Neutrophil (primary cell): ENCODE measurements at regions not wholly inside any gene's neighbourhood (a gene's known extent, or its start where the extent isn't known, plus 50 kb on each side); places are given as distances from the start of the nearest gene placed in this dataset.
"Not testable (repeated sequence)": the region's sequence is repeated elsewhere in the genome, so short reads cannot be mapped to it uniquely, and the experiment has no call there.

Experiments
- H3K27ac ChIP-seq: fragments of 200-600 bp; sonication (generic); 2 replicates; pipeline ENCODE4 v1.5.1; 2016; ENCODE audit warnings: mild to moderate bottlenecking, moderate library complexity
- H3K27me3 ChIP-seq: fragments of 200-600 bp; sonication (generic); 2 replicates; pipeline ENCODE4 v1.6.0; 2016; ENCODE audit warnings: mild to moderate bottlenecking
- H3K36me3 ChIP-seq: fragments of 200-600 bp; sonication (generic); 2 replicates; pipeline ENCODE4 v1.5.1; 2017
- H3K4me1 ChIP-seq, 2 experiments: fragments of 200-600 bp in 1 of 2; sonication (generic) in 1 of 2; 1 replicate in 1 of 2; 2 replicates in 1 of 2; pipeline versions ENCODE4 v1.5.1 to v1.6.1; 2013 to 2016; ENCODE audit warnings: low read depth in 1 of 2, low read length in 1 of 2, mild to moderate bottlenecking in 1 of 2, moderate library complexity in 1 of 2; ENCODE audit not compliant: control insufficient read depth in 1 of 2, insufficient read depth in 1 of 2
- H3K4me3 ChIP-seq, 2 experiments: fragments of 200-600 bp in 1 of 2; sonication (generic) in 1 of 2; 1 replicate in 1 of 2; 2 replicates in 1 of 2; pipeline ENCODE4 v1.5.1; 2013 to 2016; ENCODE audit warnings: low read depth in 1 of 2, low read length in 1 of 2, mild to moderate bottlenecking in 1 of 2, moderate library complexity in 1 of 2
- H3K9me3 ChIP-seq: fragments of 200-600 bp; sonication (generic); 2 replicates; pipeline ENCODE4 v1.5.1; 2016
- CTCF ChIP-seq: fragments of 200-600 bp; sonication (generic); IDR thresholded peaks from 2 replicates; pipeline ENCODE4 v1.5.1; 2016; ENCODE audit warnings: antibody characterized with exemption

GRCh38 chr7:98760201-98760651, 109.6 kb downstream of the TMEM130 start:
- H3K4me1 ChIP-seq, result no peaks in the 10 kb centered on the region
- no peak overlapping the region for H3K27ac ChIP-seq
- TF ChIP-seq CTCF, result no peak
- peaks cover 5% of the 10 kb centered on the region for H3K27me3 ChIP-seq
- no peaks in the 10 kb centered on the region for H3K36me3 ChIP-seq
- no peak overlapping the region for H3K4me3 ChIP-seq
- H3K9me3 ChIP-seq, result no peaks in the 10 kb centered on the region

GRCh38 chr7:98761225-98761624, 108.6 kb downstream of the TMEM130 start:
- H3K36me3 ChIP-seq, result no peaks in the 10 kb centered on the region
- H3K27me3 ChIP-seq, result peaks cover 5% of the 10 kb centered on the region
- no peaks in the 10 kb centered on the region for H3K4me1 ChIP-seq
- no peaks in the 10 kb centered on the region for H3K9me3 ChIP-seq
- H3K4me3 ChIP-seq, result no peak overlapping the region
- no peak for TF ChIP-seq CTCF
- no peak overlapping the region for H3K27ac ChIP-seq

DNA sequence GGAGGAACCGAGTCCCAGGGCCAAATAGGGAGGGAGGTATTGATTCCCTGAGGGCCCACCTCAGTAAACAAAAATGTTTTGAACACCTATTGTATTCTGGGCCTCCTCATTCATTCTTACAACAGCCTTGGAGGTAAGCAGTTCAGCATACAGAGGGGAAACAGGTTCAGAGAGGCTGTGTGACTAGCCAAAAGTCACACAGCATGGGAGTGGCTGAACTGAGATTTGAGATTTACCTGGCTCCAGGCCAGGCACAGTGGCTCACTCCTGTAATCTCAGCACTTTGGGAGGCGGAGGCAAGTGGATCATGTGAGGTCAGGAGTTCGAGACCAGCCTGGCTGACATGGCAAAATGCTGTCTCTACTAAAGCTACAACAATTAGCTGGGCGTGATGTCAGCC, 107.2 kb downstream of the TMEM130 start:
- Histone ChIP-seq H3K4me3 (no peak overlapping the region), H3K27me3 (peaks cover 5% of the 10 kb centered on the region)
- no peak for TF ChIP-seq CTCF

DNA sequence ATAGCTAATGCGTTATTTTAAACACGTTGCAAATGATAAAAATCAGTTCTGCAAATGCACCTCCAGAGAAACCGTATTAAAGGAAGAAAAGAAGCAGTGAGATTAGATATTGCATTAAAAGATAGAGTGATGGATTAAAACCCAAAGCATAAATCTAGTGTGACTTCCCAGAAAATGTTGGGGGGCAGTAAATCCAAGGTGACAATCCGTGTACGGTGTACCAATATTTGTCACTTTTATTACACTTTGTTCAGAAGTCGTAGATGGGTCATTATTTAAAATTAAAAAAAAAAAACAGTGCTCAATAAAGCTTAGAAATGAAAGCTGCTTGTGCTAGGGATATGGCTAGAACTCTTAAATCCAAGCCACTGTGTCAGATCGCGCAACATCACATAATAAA, 106.4 kb downstream of the TMEM130 start:
- Histone ChIP-seq H3K4me3 (no peak overlapping the region), H3K9me3 (no peaks in the 10 kb centered on the region), H3K4me1 (no peaks in the 10 kb centered on the region), H3K27me3 (peaks cover 5% of the 10 kb centered on the region), H3K27ac (no peak overlapping the region), H3K36me3 (no peaks in the 10 kb centered on the region)
- TF ChIP-seq CTCF, result no peak

More for the DNA sequence above, 107.2 kb downstream of the TMEM130 start:
- H3K4me1 ChIP-seq, result no peaks in the 10 kb centered on the region
- no peaks in the 10 kb centered on the region for H3K36me3 ChIP-seq
- H3K27ac ChIP-seq, result no peak overlapping the region
- no peaks in the 10 kb centered on the region for H3K9me3 ChIP-seq

DNA sequence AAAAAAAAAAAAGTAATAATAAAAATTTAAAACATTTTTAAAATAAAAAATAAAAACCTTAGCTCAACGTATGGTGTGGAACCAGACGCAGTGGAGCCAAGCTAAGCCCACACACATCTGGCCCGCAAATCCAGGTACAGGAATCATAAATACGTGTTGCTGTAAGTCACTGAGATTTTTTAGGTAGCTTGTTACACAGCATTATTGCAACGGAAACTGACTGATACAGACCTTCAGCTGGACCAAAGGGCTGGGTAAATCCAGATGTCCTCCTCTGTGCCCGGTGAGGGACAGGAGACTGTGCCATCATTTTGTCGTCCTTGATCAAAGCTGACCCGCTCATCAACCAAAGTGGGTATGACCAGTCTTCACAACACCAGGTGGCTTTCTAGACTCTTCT, 104.9 kb downstream of the TMEM130 start:
- H3K27me3 ChIP-seq, result peaks cover 11% of the 10 kb centered on the region
- H3K9me3 ChIP-seq, result no peaks in the 10 kb centered on the region
- no peak for TF ChIP-seq CTCF
- no peak overlapping the region for H3K27ac ChIP-seq
- no peaks in the 10 kb centered on the region for H3K36me3 ChIP-seq
- H3K4me1 ChIP-seq, result no peaks in the 10 kb centered on the region
- H3K4me3 ChIP-seq, result no peak overlapping the region

GRCh38 chr7:98770085-98770484, 99.7 kb downstream of the TMEM130 start:
- H3K27ac ChIP-seq, H3K9me3 ChIP-seq, H3K4me1 ChIP-seq, H3K36me3 ChIP-seq, H3K4me3 ChIP-seq: not testable (repeated sequence)
- H3K27me3 ChIP-seq, result peaks cover 35% of the 10 kb centered on the region
